GM12878 (cell line): ENCODE measurements at regions not wholly inside any gene's neighbourhood (a gene's known extent, or its start where the extent isn't known, plus 50 kb on each side); places are given as distances from the start of the nearest gene placed in this dataset.

ENCODE experiments used
- ATF2 ChIP-seq: IDR thresholded peaks from 2 replicates; pipeline ENCODE4 v1.6.1; 2012; ENCODE audit warnings: low read length, inconsistent platforms
- ATF3 ChIP-seq: IDR thresholded peaks from 2 replicates; pipeline ENCODE4 v1.6.1; 2011; ENCODE audit warnings: low read depth, mild to moderate bottlenecking, low read length, moderate library complexity, borderline replicate concordance; ENCODE audit errors: extremely low read depth
- CEBPB ChIP-seq, 2 experiments: fragments of 150-350 bp in 1 of 2; IDR thresholded peaks; 2 replicates each; pipeline ENCODE4 v1.6.1; 2012 to 2014; ENCODE audit warnings: low read depth in 2 of 2, low read length in 2 of 2, borderline replicate concordance in 1 of 2, inconsistent platforms in 1 of 2
- CHD2 ChIP-seq: IDR thresholded peaks from 2 replicates; pipeline ENCODE4 v1.6.1; 2011; ENCODE audit warnings: low read depth, low read length, improper control_type of control experiment, borderline replicate concordance
- CTCF ChIP-seq, 3 experiments: IDR thresholded peaks in 2 of 3; conservative IDR thresholded peaks in 1 of 3; 2 replicates each; pipeline ENCODE4 v1.5.1; 2011; ENCODE audit warnings: low read depth in 3 of 3, low read length in 3 of 3, mild to moderate bottlenecking in 3 of 3, control low read depth in 2 of 3, moderate library complexity in 2 of 3, inconsistent platforms in 1 of 3, mixed read lengths in 1 of 3; ENCODE audit not compliant: control insufficient read depth in 2 of 3, insufficient read depth in 1 of 3; ENCODE audit errors: extremely low read depth in 1 of 3
- EZH2 ChIP-seq: IDR thresholded peaks from 2 replicates; pipeline ENCODE4 v1.6.1; 2012; ENCODE audit warnings: low read depth, mild to moderate bottlenecking, control low read depth, inconsistent platforms, low read length, borderline replicate concordance; ENCODE audit not compliant: control insufficient read depth
- HCFC1 ChIP-seq: fragments of 150-350 bp; IDR thresholded peaks from 2 replicates; pipeline ENCODE4 v1.6.1; 2014; ENCODE audit warnings: low read length
- IKZF1 ChIP-seq: fragments of 450-650 bp; conservative IDR thresholded peaks from 2 replicates; pipeline ENCODE4 v1.6.1; 2017; ENCODE audit warnings: antibody characterized with exemption, mild to moderate bottlenecking
- KDM1A ChIP-seq: fragments of 200-600 bp; sonication (generic); IDR thresholded peaks from 2 replicates; pipeline ENCODE4 v1.6.1; 2016; ENCODE audit warnings: borderline replicate concordance
- NR2C2 ChIP-seq: IDR thresholded peaks from 2 replicates; pipeline ENCODE4 v1.6.1; 2011; ENCODE audit warnings: borderline replicate concordance, low read depth; ENCODE audit not compliant: control insufficient read depth, insufficient read length
- REST ChIP-seq: IDR thresholded peaks from 2 replicates; pipeline ENCODE4 v1.6.1; 2012; ENCODE audit warnings: mild to moderate bottlenecking, low read depth, low read length
- SIX5 ChIP-seq: IDR thresholded peaks from 2 replicates; pipeline ENCODE4 v1.6.1; 2011; ENCODE audit warnings: mild to moderate bottlenecking, low read depth, low read length, moderate library complexity; ENCODE audit not compliant: severe bottlenecking
- SP1 ChIP-seq: IDR thresholded peaks from one replicate; pipeline ENCODE4 v1.6.1; 2011; ENCODE audit warnings: low read depth, low read length

- TF ChIP-seq KDM1A (no peak), CTCF (IDR thresholded peaks at IDR 0.05 in 2 of 3, conservative IDR thresholded peaks at IDR 0.05 in 1 of 3; ENCODE audit: control insufficient read depth in 2 of 3, extremely low read depth in 1 of 3, insufficient read depth in 1 of 3, low read depth in 3 of 3, low read length in 3 of 3) (no peak), REST (no peak), ATF2 (no peak), CHD2 (no peak), IKZF1 (no peak), EZH2 (no peak), NR2C2 (no peak), HCFC1 (no peak), ATF3 (no peak), CEBPB (IDR thresholded peaks at IDR 0.05; ENCODE audit: borderline replicate concordance in 1 of 2, low read depth in 2 of 2, low read length in 2 of 2) (no peak), SP1 (no peak), SIX5 (no peak)
These were observed 335.7 kb upstream of the PPP2R3A start for GRCh38 chr3:135629701-135630408.
